Ramos (cell line): ENCODE measurements at regions not wholly inside any gene's neighbourhood (a gene's known extent, or its start where the extent isn't known, plus 50 kb on each side); places are given as distances from the start of the nearest gene placed in this dataset.

Experiments
- in situ Hi-C: fragments of 300-500 bp; cut with MboI; formaldehyde crosslinking; loops from one replicate; pipeline ENCODE4 v1.14.3; 2022; ENCODE audit warnings: low sequenced_read_pairs; ENCODE audit not compliant: unreplicated experiment

DNA sequence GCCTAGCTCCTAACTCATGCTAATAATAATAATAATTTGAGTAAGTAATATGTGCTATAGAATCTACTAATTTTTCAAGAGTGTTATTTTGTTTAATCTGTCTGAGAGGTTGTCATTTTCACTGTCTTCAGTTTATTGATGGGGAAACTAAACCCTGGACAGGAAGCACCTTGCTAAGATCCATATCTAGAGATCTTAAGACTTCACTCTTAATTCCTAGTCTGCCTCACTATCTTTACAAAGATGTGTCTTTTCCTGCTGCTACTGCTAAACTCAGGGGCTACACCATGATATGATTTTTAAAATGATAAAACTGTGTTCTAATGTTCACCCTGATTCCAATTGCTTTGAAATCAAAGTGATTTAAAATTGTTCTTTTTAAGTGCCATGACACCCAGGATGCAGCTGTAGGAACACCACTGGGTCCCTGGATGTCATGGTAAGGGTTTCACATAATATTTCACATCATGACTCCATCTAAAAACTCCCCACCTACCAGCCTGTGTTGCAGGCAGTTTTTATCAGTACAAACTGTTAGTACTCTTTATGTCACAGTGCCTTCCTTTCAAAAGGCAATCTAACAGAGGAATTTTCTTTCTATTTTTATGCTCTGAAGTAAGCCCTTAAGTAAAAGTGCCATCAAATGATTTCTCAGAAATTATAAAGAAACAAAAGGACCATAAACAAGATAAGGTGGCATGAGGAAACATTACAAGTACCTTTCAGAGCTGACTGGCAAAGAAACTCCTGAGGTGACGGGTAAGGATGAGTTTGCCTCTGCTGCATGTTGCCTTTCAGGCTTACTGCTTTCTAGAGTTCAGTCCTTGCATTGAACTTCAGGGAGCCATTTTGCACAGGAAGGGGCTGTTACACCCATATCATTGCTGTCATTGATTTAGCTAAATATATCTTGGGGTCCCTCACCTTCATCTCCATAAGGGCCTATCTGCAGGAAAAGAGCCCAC is 160.1 kb upstream of the SATB1 start:
- in situ Hi-C loops: no loop called here

DNA sequence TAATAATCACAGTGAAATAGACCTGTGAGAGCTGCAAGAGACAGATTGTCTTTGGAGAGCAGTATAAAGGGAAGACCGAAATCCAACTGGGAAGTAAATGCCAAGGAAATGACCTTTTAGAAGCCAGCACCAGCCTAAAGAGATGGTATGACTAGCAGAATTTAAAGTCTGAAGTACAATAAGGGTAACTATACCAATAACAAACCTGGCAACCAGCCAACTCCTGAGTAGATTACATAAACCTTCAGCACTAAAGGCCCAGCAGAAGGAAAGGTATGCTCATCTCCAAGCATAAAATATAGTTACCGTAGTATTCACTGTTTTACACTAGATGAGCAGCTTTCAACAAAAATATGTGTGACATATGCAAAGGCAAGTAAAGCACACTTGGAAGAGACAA is 155.1 kb upstream of the SATB1 start:
- in situ Hi-C loops: no loop called here

DNA sequence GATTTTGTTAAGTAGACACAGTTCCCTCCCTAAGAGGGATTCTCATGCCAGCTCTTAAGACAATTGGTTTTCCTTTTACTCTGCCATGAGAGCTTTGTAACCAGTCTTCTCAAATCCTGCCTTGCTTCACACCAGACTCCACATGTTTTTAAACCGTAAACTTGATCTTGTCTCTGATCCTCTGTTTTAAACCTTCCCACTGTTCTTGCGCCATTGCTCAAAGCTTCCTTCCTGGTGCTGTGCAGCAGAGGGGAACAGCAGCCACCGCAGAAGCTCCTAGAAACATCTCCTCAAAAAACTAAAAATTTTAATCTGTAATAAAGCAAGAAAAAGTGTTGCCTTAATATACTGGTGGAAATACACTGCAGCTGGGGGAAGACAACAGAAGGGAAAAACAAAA is 154.5 kb upstream of the SATB1 start:
- in situ Hi-C loops: no loop called here

DNA sequence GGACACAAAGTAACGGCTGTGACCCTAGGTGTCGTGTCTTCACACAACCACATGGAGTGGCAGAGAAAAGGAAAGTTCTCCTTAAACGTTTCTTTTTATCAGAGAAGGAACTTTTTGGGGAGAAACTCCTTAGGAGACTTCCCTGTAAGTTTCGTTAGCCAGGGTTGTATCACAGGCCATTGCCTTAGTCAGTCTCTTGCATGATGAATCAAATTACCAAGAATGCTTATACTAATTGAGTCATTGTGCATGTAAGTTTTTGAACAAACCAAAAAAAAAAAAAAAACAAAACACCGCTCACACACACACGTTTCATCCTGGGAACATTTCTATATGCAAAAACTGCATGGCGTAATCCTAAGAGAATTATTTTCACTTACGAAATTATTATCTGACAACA is 150.4 kb upstream of the SATB1 start:
- in situ Hi-C loops: no loop called here

DNA sequence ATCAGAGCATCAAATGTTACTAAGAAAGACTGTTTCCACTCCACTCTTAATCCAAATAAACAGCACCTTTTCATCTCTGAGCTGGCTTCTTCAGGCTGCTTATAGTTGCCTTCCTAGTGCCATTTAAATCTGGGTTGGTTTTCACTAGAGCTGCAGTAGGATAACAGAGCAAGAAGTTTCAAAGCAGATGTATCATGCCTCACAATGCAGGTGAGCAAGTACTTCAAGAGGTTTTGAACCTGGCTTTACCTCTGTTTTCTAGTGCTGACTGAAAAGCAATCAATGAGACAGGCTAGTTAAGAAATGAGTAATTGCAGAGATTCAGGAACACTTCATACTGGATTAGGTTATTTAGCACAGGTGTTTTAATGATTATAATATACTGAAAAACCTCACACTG is 147.7 kb upstream of the SATB1 start:
- in situ Hi-C loops: no loop called here

DNA sequence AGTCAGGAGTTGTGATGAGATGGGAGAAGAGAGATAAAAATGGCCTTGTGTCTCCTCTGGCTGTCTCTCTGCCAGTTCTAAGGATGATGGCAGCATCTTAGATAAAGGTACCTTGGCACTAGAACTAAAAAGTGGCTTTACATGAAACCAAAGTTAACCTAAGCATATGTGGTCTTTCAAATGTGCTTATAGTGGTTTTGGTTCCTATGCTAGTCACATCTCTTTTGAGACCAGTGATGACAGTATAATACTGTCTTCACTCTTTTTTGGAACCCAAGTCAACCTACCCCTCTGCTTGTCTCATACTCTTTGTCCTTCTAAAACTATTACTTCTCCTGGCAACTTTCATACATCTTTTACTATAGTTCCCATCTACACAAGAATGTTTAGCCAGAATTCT is 142.2 kb upstream of the SATB1 start:
- in situ Hi-C loops: no loop called here

DNA sequence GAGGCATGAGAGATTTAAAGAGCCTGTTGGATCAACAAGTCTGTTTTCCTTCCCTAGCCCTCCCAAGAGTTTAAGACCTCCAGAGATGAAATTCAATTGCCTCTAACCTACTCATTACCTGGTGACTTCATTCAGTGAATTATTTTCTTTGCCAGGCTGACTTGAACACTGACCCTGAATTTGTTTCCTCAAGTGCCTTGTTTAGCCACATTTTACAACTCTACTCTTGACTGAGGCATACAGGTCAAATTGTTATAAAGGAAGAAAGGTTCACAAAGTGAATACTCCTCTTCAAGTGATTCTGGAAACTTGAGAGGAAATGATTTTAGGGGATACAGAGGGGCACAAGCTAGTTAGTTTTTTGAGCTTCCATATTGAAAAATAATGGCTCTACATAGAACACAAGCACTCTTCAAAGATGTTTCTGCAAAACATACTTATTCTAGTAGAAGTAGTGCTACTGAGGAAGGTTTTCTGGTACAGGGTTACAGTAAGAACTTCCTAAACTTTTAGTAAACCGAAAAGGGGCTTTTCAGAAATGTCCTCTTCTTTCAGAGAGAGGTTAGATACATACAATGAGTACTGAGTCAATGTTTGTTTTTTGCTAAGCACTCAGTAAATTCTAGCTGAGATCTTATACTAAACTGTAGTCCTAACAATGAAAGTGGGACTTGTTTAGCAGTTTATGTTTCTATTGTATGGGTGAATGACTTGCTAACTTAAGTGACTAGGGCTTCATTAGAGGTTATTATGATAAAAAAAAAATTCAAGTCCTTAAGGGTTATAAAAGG is 137.4 kb upstream of the SATB1 start:
- in situ Hi-C loops: no loop called here

DNA sequence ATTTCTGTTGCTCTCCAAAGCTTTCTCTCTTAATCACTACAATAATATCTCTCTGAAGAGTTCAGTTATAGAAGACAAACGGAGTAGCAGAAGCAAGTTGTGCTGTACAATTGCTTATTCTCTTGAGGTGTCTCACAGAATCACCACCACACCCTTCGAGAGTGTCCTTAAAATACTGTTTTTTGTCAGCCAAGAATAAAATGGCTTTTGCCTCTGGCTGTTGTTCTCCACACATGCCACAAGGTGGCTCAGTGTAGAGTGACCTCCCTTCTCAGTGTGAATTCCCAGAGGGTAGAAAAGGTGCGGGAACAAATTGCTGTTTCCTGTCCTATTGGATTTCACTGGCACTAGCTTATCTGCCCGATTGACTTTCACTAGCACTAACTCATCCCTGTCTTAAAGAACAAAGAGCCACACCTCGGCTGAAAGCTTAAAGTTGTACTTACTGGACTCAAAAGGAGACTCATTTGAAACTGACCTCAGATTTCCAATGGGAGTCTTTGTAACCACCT is 134.2 kb upstream of the SATB1 start:
- in situ Hi-C loops: loop anchor here (10.0 kb wide), 1 partner anchor 195 kb away; no protein-coding TSS in a partner anchor

DNA sequence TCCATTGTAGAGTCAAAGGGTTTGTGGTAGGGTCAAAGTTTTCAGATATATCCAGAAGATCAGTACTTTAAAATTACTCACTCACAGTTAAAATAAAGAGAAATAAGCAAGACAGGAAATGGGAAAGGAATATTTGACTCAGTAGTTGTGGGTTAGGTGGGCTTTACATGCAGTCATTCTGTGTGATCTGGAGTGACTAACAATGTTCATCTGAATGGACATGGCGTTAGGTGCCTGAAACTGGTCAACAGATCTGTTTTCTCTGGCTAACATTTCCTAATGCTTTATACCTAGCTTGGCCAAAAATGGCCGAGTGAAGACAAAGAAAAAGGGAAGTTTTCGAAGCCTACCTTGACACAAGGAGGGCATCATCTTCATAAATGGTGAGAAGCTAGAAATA is 133.4 kb upstream of the SATB1 start:
- in situ Hi-C loops: loop anchor here (10.0 kb wide), 1 partner anchor 196 kb away; no protein-coding TSS in a partner anchor

DNA sequence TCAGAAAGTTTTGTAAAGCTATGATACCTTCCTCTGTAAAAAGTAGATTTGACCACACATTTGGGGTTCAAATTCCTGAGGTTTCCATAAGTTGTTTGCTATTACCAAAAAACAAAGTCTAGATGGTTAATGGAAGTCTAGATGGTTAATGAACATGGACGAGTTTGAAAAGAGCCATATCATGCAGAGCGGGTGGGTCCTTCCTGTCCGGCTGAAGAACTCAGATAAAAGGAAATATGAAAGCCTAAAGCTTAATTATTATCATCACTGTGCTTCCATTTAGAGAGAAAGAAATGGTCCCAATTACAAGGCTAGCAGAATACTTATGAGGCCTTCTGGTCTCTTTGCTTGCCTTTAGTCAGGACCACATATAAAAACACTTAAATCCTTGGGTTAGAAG is 132.1 kb upstream of the SATB1 start:
- in situ Hi-C loops: loop anchor here (10.0 kb wide), 1 partner anchor 198 kb away; no protein-coding TSS in a partner anchor

DNA sequence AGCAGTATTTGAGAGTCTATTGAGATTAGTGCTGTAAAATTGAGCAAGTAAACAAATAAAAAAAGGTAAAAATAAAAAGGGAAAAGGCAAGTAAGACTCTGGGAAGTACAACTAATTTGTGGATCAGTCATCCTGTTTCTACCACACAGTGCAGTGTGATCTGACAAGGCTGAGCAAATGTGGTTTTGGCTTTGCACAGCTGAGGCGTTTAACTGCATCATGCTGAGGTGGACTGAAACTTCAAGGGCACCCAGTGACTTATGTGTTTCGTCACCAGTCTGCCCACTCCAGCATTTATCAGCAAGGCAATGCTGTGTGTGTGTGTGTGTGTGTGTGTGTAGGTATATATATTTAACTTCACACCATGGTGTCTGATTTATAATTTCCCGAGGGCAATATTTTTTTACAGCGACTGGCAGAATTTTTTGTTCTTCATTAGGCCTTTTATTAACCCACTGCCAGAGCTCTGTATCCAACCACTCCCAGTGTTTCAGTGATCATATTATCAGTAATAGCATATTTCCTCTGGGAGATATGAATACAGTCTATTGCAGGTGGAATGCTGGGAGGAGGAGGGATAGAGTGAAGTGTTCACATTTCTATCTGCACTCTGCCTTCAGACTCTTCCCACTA is 131.5 kb upstream of the SATB1 start:
- in situ Hi-C loops: loop anchor here (10.0 kb wide), 1 partner anchor 198 kb away; no protein-coding TSS in a partner anchor

DNA sequence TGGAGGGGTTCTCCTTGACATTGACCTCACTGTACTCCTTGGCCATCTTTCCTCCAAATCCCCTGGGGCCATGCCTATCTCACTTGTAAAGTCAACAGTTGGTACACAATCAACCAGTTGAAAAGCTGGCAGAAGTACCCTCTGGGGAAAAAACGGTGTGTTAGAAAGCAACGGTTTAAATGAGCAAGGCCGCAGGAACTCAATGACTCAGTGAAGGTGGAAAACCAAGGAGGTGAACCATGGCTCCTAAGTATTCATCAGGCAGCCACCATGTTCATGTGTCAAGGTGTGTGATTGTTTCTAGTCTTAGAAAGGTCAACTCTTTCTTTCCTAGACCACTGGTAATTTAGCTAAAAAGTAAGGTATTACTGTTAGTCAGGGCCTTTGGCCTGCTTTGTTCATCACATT is 130.9 kb upstream of the SATB1 start:
- in situ Hi-C loops: loop anchor here (10.0 kb wide), 1 partner anchor 199 kb away; no protein-coding TSS in a partner anchor

DNA sequence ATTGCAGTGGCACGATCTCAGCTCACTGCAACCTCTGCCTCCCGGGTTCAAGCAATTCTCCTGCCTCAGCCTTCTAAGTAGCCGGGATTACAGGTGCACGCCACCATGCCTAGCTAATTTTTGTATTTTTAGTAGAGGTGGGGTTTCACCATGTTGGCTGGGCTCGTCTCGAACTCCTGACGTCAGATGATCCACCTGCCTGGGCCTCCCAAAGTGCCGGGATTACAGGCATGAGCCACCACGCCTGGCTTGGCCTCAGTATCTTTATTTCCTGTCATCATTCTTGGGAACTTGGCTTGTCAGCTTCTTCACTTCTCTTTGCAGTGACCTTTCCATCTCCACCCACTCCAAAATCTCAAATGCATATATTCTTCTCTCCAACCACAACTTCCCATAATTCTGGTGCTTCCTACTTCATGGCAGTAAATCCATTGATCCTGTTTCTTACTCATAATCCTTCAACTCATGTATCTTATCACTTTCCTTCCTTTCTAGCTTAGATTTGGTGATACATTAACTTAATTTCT is 127.5 kb upstream of the SATB1 start:
- in situ Hi-C loops: loop anchor here (10.0 kb wide), 1 partner anchor 202 kb away; no protein-coding TSS in a partner anchor

DNA sequence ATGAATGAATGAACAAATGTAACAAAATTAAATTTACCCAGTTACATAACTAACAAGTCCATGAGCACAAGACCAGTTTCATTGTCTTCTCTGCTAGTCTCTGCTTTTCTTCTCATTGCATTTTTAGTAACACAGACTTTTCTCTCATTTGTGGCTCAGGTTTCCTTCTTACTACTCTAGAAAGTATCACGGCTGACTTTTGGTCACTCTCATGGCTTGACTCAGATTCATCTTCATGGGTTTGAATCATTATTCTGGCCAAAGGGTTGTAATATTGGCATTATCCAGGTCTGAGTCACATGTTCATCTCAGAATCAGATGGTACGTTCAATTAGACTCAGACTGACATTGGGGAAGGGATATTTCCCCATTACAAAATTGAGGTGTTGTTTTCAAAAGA is 121.5 kb upstream of the SATB1 start:
- in situ Hi-C loops: no loop called here

DNA sequence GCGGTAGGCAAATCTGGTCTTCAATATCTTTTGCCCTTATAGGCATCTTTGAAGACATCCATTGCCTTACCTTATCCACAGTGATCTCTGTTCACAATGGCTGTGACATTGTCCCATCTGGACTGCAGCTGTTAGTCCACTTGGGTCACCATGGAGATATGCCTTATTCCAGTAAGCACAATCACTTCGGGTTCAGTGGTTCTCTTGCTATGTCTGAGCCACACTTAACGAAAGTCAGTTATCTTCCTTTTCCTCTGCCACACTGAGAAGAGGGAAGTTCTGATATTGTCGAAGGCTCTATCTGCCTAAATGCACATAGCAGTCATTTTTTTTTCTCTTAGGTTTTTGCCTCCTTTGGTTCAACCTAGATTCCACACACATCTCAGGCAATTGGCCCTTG is 119.0 kb upstream of the SATB1 start:
- in situ Hi-C loops: no loop called here

DNA sequence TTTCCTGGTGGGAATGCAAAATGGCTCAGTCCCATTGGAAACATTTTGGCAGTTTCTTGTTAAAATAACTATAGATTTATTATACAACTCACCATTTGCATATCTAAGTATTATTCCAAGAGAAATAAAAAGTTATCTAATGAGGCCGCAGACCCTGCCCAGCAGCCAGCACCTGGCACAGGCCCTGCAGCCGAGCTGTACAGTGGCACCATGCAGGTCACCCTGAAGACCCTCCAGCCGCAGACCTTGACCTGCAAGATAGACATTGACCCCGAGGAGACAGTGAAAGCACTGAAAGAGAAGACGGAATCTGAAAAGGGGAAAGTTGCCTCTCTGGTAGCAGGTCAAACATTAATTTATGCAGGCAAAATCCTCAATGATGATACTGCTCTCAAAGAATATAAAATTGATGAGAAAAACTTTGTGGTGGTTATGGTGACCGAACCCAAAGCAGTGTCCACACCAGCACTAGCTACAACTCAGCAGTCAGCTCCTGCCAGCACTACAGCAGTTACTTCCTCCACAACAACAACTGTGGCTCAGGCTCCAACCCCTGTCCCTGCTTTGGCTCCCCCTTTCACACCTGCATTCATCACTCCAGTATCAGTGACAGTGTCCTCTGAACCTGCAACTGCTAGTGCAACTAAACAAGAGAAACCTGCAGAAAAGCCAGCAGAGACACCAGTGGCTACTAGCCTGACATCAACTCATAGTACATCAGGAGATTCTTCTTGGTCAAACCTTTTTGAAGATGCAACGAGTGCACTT is 113.5 kb upstream of the SATB1 start:
- in situ Hi-C loops: no loop called here

DNA sequence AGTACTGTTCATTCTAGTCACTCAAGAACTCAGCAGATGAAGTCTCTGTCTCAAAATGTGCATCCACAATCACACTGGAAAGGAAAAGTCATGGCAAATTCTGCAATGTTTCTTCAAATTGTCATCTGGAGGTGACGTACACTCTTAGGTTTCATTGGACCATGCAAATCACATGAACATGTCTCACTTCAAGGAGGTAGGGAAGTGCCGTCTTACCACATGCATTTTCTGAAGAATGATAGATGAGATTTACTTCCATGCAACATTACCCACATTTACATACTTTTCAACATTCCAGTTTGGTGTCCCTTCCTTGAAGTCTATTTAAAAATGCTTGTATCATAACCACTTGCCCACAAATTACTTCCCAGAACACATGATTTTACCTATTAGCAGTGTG is 107.9 kb upstream of the SATB1 start:
- in situ Hi-C loops: no loop called here

DNA sequence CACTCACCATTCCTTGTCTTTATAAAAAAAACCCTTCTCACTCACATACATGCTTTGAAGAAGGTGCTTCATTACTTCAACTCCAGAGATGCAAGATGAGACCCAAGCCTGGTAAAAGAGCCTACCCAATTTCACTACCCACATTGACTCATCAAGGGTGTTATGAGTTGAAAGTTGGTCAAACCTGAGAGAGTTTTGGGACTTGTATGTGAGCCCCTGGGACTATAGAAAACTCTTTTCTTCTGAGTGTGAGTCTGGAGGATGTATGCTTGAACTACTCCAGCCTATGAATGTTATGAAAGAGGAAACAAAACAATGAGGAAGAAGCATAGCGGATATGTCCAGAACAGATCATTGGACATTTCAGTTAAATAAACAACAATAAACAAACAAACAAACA is 106.5 kb upstream of the SATB1 start:
- in situ Hi-C loops: no loop called here

DNA sequence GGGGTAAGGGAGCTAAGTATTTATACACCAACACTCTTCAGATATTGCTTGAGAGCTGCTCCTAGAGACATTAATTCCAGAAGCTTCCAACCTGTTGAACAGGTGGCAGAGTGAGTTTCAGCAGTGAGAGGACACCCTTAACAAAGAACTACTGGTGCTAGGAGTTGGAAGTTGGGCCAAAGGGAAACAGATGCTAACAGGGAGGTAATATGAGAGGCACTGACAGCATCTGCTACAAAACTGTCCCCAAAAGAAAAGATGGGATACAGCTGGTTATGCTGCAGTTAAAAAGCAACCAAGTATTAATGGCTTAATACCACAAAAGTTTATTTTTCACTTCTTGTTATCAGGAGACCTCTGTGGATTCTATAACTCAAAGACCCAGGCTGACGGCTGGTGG is 104.5 kb upstream of the SATB1 start:
- in situ Hi-C loops: no loop called here
